OCI-LY3 (cell line): ENCODE measurements at regions not wholly inside any gene's neighbourhood (a gene's known extent, or its start where the extent isn't known, plus 50 kb on each side); places are given as distances from the start of the nearest gene placed in this dataset.

ENCODE experiments used
- H2AFZ ChIP-seq: fragments of 200-600, 300-600 bp; shearing (Covaris generic); 2 replicates; pipeline ENCODE4 v1.6.0; 2014; ENCODE audit warnings: antibody characterized with exemption, low read depth, low read length
- H3K27ac ChIP-seq: fragments of 200-600, 300-600 bp; sonication (generic); 2 replicates; pipeline ENCODE4 v1.5.1; 2014; ENCODE audit warnings: mild to moderate bottlenecking, low read length, moderate library complexity, mixed read lengths
- H3K27me3 ChIP-seq: fragments of 200-600, 300-600 bp; sonication (generic); 2 replicates; pipeline ENCODE4 v1.6.1; 2014; ENCODE audit warnings: low read depth, low read length, mixed read lengths
- H3K36me3 ChIP-seq: fragments of 200-600, 300-600 bp; sonication (generic); replicated peaks from 2 replicates; pipeline ENCODE3; 2014; ENCODE audit warnings: low read depth, low read length, mixed read lengths
- H3K4me1 ChIP-seq: fragments of 300-600, 200-600 bp; sonication (generic); 2 replicates; pipeline ENCODE4 v1.6.1; 2014; ENCODE audit warnings: low read length, mixed read lengths
- H3K4me2 ChIP-seq: fragments of 200-600, 300-600 bp; sonication (generic); 2 replicates; pipeline ENCODE4 v1.6.1; 2014; ENCODE audit warnings: low read length, mixed read lengths
- H3K4me3 ChIP-seq: fragments of 300-600, 200-600 bp; sonication (generic); 2 replicates; pipeline ENCODE4 v1.5.1; 2014; ENCODE audit warnings: antibody characterized with exemption, mild to moderate bottlenecking, low read length, moderate library complexity
- H3K79me2 ChIP-seq: fragments of 300-600, 200-600 bp; shearing (Covaris generic); 2 replicates; pipeline ENCODE4 v1.6.1; 2014; ENCODE audit warnings: mild to moderate bottlenecking, low read length, mixed read lengths
- H3K9ac ChIP-seq: fragments of 300-600, 200-600 bp; shearing (Covaris generic); 2 replicates; pipeline ENCODE4 v1.6.0; 2014; ENCODE audit warnings: mild to moderate bottlenecking, low read length, moderate library complexity
- H3K9me3 ChIP-seq: fragments of 200-600, 300-600 bp; shearing (Covaris generic); 2 replicates; pipeline ENCODE4 v1.6.1; 2014; ENCODE audit warnings: low read length, mixed read lengths; ENCODE audit not compliant: insufficient read depth
- H4K20me1 ChIP-seq: fragments of 200-600, 300-600 bp; sonication (generic); 2 replicates; pipeline ENCODE4 v1.6.1; 2016; ENCODE audit warnings: low read length, mixed read lengths; ENCODE audit not compliant: insufficient read depth
- EZH2phosphoT487 ChIP-seq: fragments of 200-600 bp; shearing (Covaris generic); IDR thresholded peaks from 2 replicates; pipeline ENCODE4 v1.6.1; 2018; ENCODE audit warnings: antibody characterized with exemption, mixed run types, low read depth
- TF ChIP-seq, protein P1 (sequence below): fragments of 200-600, 300-600 bp; sonication (generic); IDR thresholded peaks from 2 replicates; pipeline ENCODE4 v1.5.1; 2014; ENCODE audit warnings: antibody characterized with exemption, low read length, low read depth

DNA sequence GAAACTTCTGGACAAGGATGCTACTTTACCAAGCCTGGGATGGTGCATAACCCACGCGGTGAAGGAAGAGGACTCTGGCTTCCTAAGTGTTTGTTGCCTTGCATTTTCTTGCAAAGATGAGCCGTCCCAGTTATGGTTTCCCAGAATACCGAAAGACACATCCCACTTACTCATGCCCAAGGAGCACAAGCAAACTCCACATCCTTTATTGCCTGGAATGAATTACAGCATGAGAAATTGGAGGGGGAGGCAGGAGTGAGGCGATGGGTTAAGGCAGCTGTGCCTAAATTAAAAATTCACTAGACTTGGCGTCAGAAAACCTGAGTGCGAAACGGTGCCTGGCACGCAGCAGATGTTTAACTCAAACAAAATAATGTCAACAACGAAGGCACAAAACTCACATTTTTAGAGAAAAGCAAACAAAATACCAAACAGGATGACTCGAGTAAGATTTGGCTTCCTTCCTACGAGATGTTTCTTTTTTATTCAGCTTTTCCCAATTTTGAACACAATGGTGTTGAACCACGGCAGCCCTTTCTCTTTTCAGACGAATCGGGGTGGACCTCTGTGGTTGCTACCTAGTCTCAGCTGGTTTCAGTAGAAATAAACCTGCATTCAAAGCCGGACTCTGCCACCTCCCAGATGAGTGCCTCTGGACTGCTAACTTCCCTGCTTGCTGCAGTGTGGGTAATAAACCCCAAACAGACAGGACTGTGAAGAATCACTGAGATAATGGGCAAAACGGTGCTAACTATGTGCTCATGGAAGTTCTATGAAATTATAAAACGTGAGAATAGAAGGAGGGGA is 100.3 kb upstream of the NCK2 start:
- no peak overlapping the region for H3K9ac ChIP-seq
- no peak overlapping the region for H3K4me3 ChIP-seq
- H3K9me3 ChIP-seq, result no peaks in the 10 kb centered on the region
- H3K27me3 ChIP-seq, result peaks cover 23% of the 10 kb centered on the region; the same call in 1 of the 2 replicates
- no peak overlapping the region for H3K27ac ChIP-seq
- H3K4me2 ChIP-seq, result no peak overlapping the region
- TF ChIP-seq, protein P1, sequence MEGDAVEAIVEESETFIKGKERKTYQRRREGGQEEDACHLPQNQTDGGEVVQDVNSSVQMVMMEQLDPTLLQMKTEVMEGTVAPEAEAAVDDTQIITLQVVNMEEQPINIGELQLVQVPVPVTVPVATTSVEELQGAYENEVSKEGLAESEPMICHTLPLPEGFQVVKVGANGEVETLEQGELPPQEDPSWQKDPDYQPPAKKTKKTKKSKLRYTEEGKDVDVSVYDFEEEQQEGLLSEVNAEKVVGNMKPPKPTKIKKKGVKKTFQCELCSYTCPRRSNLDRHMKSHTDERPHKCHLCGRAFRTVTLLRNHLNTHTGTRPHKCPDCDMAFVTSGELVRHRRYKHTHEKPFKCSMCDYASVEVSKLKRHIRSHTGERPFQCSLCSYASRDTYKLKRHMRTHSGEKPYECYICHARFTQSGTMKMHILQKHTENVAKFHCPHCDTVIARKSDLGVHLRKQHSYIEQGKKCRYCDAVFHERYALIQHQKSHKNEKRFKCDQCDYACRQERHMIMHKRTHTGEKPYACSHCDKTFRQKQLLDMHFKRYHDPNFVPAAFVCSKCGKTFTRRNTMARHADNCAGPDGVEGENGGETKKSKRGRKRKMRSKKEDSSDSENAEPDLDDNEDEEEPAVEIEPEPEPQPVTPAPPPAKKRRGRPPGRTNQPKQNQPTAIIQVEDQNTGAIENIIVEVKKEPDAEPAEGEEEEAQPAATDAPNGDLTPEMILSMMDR, result no peak
- no peak for TF ChIP-seq EZH2phosphoT487
- no peaks in the 10 kb centered on the region for H3K36me3 ChIP-seq
- H3K79me2 ChIP-seq, result no peaks in the 10 kb centered on the region
- H2AFZ ChIP-seq, result no peak overlapping the region
- no peaks in the 10 kb centered on the region for H3K4me1 ChIP-seq
- H4K20me1 ChIP-seq, result no peaks in the 10 kb centered on the region

DNA sequence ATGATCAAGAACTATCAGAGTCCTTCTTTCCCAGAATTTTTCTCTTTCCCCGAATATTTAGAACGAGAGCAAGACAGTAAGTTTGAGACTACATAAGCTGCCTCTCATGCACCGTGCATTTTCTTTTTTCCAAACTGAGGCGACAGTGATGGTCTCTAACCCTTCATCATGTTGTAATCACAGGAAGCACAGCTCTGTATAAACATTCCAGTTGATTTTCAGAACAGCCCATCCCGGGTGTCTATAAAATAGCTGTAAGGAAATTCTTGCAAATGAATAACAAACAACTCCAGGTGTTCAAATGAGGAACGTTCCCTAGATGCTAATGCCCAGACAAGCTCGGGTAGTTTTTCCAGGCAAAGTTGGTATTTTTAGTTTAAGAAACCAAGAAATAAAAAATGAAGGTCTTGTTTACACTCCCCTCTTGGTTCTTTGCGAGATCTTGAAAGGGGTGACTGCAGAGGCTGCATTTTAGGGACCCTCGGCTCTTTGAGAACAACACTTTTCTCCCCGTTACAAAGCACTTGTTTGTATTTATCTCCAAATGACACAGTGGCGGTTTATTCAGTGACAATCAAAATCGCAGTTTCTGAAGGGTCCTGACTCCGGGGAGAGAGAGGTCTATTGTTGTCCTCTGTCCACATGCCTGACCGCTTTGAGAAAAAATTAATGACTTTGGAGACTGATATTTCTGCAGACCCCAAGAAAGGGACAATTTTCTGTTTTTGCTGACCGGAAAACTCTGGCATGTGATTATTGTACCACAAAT is 101.1 kb upstream of the NCK2 start:
- TF ChIP-seq EZH2phosphoT487, result no peak
- TF ChIP-seq, protein P1, result no peak
- Histone ChIP-seq H3K4me1 (no peaks in the 10 kb centered on the region), H3K4me2 (no peak overlapping the region), H3K27me3 (peaks cover 23% of the 10 kb centered on the region; the same call in 1 of the 2 replicates), H3K36me3 (no peaks in the 10 kb centered on the region), H3K27ac (no peak overlapping the region), H3K9ac (no peak overlapping the region), H4K20me1 (no peaks in the 10 kb centered on the region), H3K4me3 (no peak overlapping the region), H3K79me2 (no peaks in the 10 kb centered on the region), H2AFZ (no peak overlapping the region), H3K9me3 (no peaks in the 10 kb centered on the region)

DNA sequence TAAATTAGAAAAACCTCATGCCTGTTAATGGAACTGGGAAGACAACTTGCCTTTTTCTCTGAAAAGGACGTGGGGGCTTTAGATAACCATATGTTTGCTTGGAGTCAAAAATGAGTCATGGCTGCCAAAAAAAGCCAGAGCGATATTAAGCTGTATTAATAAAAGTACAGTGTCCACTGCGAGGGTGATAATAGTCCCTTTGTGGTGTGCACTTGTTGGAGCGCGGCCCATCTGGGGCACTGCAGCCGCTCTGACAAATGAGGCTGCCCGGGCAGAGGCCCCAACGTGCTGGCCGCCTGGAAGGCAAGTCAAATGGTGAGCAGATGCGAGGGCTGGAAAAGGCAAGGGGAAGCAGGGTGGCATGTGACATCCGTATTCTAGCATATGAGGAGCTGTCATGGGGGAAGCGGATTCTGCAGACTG is 103.3 kb upstream of the NCK2 start:
- H3K9me3 ChIP-seq, result no peaks in the 10 kb centered on the region
- H3K79me2 ChIP-seq, result no peaks in the 10 kb centered on the region
- no peak overlapping the region for H2AFZ ChIP-seq
- no peak overlapping the region for H3K27ac ChIP-seq
- no peak overlapping the region for H3K4me2 ChIP-seq
- no peaks in the 10 kb centered on the region for H4K20me1 ChIP-seq
- TF ChIP-seq, protein P1, result no peak
- no peak for TF ChIP-seq EZH2phosphoT487
- no peaks in the 10 kb centered on the region for H3K4me1 ChIP-seq
- no peak overlapping the region for H3K4me3 ChIP-seq
- H3K36me3 ChIP-seq, result no peaks in the 10 kb centered on the region
- peaks cover 21% of the 10 kb centered on the region; the same call in 1 of the 2 replicates for H3K27me3 ChIP-seq
- H3K9ac ChIP-seq, result no peak overlapping the region

DNA sequence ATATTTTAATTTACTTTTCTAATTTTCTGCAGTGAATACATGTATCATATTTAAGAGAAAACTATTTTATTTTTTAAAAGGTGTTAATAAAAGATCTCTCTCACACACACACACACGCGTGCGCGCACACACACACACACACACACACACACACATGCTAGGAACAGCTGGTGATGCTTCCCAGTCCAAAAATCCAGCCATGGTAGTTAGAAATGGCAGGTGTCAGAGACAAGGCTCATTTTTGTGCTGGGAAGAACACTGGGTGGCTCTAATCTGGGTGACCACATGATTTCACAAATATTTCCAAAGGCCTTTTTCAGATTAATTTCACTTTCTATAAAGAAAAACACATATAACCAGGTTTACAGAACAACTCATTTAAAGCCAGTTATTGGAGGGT is 104.5 kb upstream of the NCK2 start:
- Histone ChIP-seq H3K27me3 (peaks cover 21% of the 10 kb centered on the region; the same call in 1 of the 2 replicates), H2AFZ (no peak overlapping the region), H3K27ac (no peak overlapping the region), H3K9ac (no peak overlapping the region), H3K79me2 (no peaks in the 10 kb centered on the region), H3K4me3 (no peak overlapping the region), H3K4me1 (no peaks in the 10 kb centered on the region), H3K36me3 (no peaks in the 10 kb centered on the region), H4K20me1 (no peaks in the 10 kb centered on the region), H3K9me3 (no peaks in the 10 kb centered on the region), H3K4me2 (no peak overlapping the region)
- TF ChIP-seq, protein P1, result no peak
- TF ChIP-seq EZH2phosphoT487, result no peak
